Loucy (cell line): ENCODE measurements at regions not wholly inside any gene's neighbourhood (a gene's known extent, or its start where the extent isn't known, plus 50 kb on each side); places are given as distances from the start of the nearest gene placed in this dataset.

ENCODE experiments used
- H2AFZ ChIP-seq: fragments of 200-600 bp; sonication (generic); 2 replicates; pipeline ENCODE4 v1.6.0; 2016; ENCODE audit warnings: antibody characterized with exemption, mild to moderate bottlenecking, low read length, moderate library complexity
- H3F3A ChIP-seq: fragments of 200-600 bp; 2 replicates; pipeline ENCODE4 v1.6.0; 2016; ENCODE audit warnings: antibody characterized with exemption, low read depth, mild to moderate bottlenecking
- H3K27me3 ChIP-seq: fragments of 200-600 bp; sonication (generic); 2 replicates; pipeline ENCODE4 v1.6.1; 2014; ENCODE audit warnings: low read length, mild to moderate bottlenecking; ENCODE audit not compliant: insufficient read depth, poor library complexity, severe bottlenecking
- H3K36me3 ChIP-seq: fragments of 200-600 bp; sonication (generic); 2 replicates; pipeline ENCODE4 v1.6.1; 2016; ENCODE audit warnings: low read length; ENCODE audit not compliant: insufficient read depth
- H3K4me1 ChIP-seq: fragments of 200-600 bp; sonication (generic); 2 replicates; pipeline ENCODE4 v1.5.1; 2014; ENCODE audit warnings: low read length, mild to moderate bottlenecking; ENCODE audit not compliant: insufficient read depth, poor library complexity, severe bottlenecking
- H3K4me2 ChIP-seq: fragments of 200-600 bp; sonication (generic); 2 replicates; pipeline ENCODE4 v1.6.0; 2014; ENCODE audit warnings: antibody characterized with exemption, low read length, low read depth, mild to moderate bottlenecking; ENCODE audit not compliant: poor library complexity, severe bottlenecking
- H3K4me3 ChIP-seq: fragments of 200-600 bp; sonication (generic); 2 replicates; pipeline ENCODE4 v1.5.1; 2014; ENCODE audit warnings: low read length, mild to moderate bottlenecking, mixed read lengths; ENCODE audit not compliant: poor library complexity, severe bottlenecking
- H3K79me2 ChIP-seq: fragments of 200-600 bp; sonication (generic); 2 replicates; pipeline ENCODE4 v1.6.1; 2014; ENCODE audit warnings: low read length; ENCODE audit not compliant: insufficient read depth
- H3K9ac ChIP-seq: fragments of 200-600 bp; sonication (generic); 2 replicates; pipeline ENCODE4 v1.6.0; 2014; ENCODE audit warnings: mild to moderate bottlenecking, low read depth, low read length, moderate library complexity; ENCODE audit not compliant: poor library complexity, severe bottlenecking
- H3K9me2 ChIP-seq: fragments of 200-600 bp; sonication (generic); replicated peaks from 2 replicates; pipeline ENCODE4 v1.6.1; 2016; ENCODE audit warnings: low read depth, low read length, mixed read lengths
- H3K9me3 ChIP-seq: fragments of 200-600 bp; sonication (generic); 2 replicates; pipeline ENCODE4 v1.6.1; 2014; ENCODE audit warnings: mild to moderate bottlenecking, antibody characterized with exemption, low read length, low read depth; ENCODE audit not compliant: insufficient read depth
- H4K20me1 ChIP-seq: fragments of 200-600 bp; sonication (generic); 2 replicates; pipeline ENCODE4 v1.6.0; 2014; ENCODE audit warnings: antibody characterized with exemption, low read length, mild to moderate bottlenecking; ENCODE audit not compliant: insufficient read depth, poor library complexity, severe bottlenecking
- CTCF ChIP-seq: fragments of 200-600 bp; sonication (generic); conservative IDR thresholded peaks from 2 replicates; pipeline ENCODE4 v1.5.1; 2014; ENCODE audit warnings: mild to moderate bottlenecking, antibody characterized with exemption, low read length
- EZH2phosphoT487 ChIP-seq: fragments of 200-600 bp; IDR thresholded peaks from 2 replicates; pipeline ENCODE4 v1.6.1; 2018; ENCODE audit warnings: antibody characterized with exemption, mild to moderate bottlenecking, moderate library complexity, borderline replicate concordance

GRCh38 chr12:5170844-5171243, 127.2 kb downstream of the KCNA5 start:
- Histone ChIP-seq H3F3A (no peaks in the 10 kb centered on the region), H3K27me3 (no peaks in the 10 kb centered on the region), H3K36me3 (no peaks in the 10 kb centered on the region), H3K9me2 (no peaks in the 10 kb centered on the region), H3K79me2 (no peaks in the 10 kb centered on the region), H3K4me1 (no peaks in the 10 kb centered on the region), H3K4me2 (no peak overlapping the region), H4K20me1 (no peaks in the 10 kb centered on the region), H3K4me3 (no peak overlapping the region), H3K9me3 (no peaks in the 10 kb centered on the region), H3K9ac (no peak overlapping the region), H2AFZ (no peak overlapping the region)
- TF ChIP-seq EZH2phosphoT487: no peak
- no peak for TF ChIP-seq CTCF

GRCh38 chr12:5171701-5172100, 128.0 kb downstream of the KCNA5 start:
- Histone ChIP-seq H3K9ac (no peak overlapping the region), H3K36me3 (no peaks in the 10 kb centered on the region), H2AFZ (no peak overlapping the region), H3K9me3 (no peaks in the 10 kb centered on the region), H3K27me3 (no peaks in the 10 kb centered on the region), H3K4me2 (no peak overlapping the region), H4K20me1 (no peaks in the 10 kb centered on the region), H3K4me1 (no peaks in the 10 kb centered on the region), H3K9me2 (no peaks in the 10 kb centered on the region), H3F3A (no peaks in the 10 kb centered on the region), H3K4me3 (no peak overlapping the region), H3K79me2 (no peaks in the 10 kb centered on the region)
- TF ChIP-seq EZH2phosphoT487 (no peak), CTCF (peak; percentile 73)

GRCh38 chr12:5172886-5173285, 129.2 kb downstream of the KCNA5 start:
- Histone ChIP-seq H3K9ac (no peak overlapping the region), H3K36me3 (no peaks in the 10 kb centered on the region), H3K9me3 (no peaks in the 10 kb centered on the region), H3K9me2 (no peaks in the 10 kb centered on the region), H4K20me1 (no peaks in the 10 kb centered on the region), H3K4me3 (no peak overlapping the region), H3K4me1 (no peaks in the 10 kb centered on the region), H2AFZ (no peak overlapping the region), H3K4me2 (no peak overlapping the region), H3K27me3 (no peaks in the 10 kb centered on the region), H3F3A (no peaks in the 10 kb centered on the region), H3K79me2 (no peaks in the 10 kb centered on the region)
- TF ChIP-seq EZH2phosphoT487 (no peak), CTCF (no peak)
